GM21515 (cell line): ENCODE measurements at regions not wholly inside any gene's neighbourhood (a gene's known extent, or its start where the extent isn't known, plus 50 kb on each side); places are given as distances from the start of the nearest gene placed in this dataset.

ENCODE experiments used
- ATAC-seq: cut with Tn5 transposase; IDR thresholded peaks from one replicate; pipeline ENCODE4 v1.9.1; 2021; ENCODE audit not compliant: unreplicated experiment

DNA sequence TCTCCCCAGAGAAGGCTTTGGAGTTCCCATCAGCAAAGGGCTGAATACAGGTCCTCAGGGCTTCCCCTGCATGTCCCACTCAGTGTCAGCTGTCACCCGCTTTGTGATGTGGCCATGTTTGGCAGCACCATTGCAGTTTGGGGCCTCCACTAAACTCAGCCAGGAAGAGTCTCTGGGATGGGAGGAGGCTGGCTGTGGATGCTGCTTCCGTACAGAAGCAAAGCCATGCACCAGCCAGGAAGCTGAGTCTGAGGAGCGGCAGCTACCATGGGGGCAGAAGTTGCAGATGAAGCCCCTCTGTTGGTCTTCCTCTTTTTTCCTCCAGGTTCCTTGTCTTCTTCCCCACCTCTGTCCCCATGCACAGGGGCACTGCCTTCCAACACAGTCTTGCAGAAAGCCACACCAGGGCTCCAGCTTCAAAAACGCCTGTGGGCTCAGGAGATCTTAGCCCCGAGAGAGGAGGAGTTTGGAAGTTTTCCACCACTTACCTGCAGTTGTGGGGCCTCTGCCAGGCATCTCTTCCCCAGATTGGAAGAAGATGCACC lies 416.8 kb downstream of the NPHP4 start:
- no peak for ATAC-seq

DNA sequence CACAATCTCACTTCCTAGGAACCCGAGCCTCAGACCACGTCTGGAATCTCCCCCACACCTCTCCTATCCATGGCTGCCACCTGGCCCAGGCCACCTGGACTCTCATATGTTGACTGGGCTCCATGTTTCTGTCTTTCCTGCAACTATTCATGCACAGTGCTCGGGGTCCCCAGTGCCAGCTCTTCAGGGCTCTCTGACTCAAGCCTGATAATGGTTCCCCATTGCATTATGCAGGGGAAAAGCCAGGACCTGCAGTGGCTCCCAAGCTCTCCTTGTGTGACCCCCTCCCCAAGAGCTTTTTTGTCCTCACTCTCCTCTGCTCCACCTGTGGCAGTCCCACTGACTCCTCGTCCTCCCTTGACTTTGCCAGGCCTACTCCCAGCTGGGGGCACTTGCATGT lies 417.6 kb downstream of the NPHP4 start:
- no peak for ATAC-seq

DNA sequence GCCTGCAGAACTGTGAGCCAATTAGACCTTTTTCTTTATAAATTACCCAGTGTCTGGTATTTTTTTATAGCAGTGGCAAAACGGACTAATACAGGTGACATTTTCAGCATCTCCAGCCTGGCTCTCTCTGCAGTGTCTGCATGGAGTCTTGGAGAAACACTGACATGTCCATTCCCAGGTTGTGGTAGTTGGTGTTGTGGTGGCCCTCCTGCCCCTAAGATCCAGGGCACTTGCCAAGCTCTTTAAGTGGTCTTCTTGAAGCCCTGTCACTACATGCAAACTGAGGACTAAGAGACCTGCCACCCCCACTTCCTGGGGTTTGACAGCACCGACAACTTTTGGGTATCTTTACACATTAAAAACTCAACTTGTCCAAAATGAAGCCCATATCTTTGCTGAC lies 419.4 kb downstream of the NPHP4 start:
- no peak for ATAC-seq

DNA sequence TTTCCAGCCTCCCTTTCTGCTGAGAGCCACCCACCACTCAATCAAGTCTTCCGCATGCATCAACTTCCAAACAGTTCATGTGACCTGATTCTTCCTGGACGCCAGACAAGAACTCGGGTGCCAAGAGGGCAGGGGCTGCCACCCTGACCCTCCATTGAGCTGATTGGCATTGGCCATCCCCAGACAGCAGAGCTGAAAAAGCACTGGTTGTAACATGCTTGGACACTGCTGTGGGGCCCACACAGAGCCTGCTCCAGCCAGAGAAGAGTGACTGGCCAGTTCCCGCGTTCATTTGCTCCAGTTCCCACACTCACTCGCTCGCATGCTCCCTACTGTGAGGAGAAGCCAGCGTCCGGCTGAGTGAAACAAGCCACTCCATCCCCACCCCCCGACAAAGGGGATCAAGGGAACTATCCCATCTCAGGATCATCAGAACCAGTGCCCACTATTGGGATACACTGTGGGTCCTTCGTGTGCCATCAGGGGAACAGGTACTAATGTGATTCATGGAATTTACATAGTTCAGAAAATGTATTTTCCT lies 420.3 kb downstream of the NPHP4 start:
- no peak for ATAC-seq

DNA sequence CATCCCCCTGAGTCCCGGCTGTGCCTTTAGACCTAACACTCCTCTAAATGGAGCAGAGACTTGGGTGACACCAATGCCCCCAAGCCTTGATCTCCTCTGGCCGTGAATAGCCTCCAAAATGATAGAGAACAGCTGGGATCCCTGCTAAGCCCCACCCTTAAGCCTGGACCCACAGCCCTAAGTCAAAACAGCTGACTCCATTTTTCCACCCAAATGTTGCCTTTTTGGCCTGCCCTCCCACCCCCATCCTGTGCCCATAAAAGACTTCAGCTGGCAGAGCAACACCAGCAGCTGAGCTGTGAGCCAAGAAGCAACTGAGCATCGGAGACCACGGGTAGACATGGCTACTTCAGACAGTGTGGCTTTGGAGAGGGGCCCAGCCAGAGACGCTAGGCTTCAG lies 420.8 kb downstream of the NPHP4 start:
- no peak for ATAC-seq

DNA sequence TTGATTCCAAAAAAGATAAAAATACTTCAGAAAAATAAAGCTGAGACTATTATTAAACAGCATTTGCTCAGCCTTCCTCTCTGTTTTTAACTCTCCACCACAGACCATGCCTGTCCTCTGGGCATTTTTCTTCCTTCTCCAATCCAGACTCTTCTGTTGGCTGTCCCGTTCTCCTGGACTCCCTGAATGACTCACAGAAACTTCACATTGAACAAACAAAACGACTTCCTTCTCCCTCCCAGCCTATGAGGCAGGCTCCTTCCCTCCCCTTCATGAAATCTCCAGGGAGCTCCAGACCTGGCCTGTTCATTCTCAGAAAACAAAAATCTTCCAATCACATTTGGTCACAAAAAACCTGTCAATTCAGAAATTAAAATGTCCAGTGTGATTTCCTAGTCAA lies 421.3 kb downstream of the NPHP4 start:
- no peak for ATAC-seq

DNA sequence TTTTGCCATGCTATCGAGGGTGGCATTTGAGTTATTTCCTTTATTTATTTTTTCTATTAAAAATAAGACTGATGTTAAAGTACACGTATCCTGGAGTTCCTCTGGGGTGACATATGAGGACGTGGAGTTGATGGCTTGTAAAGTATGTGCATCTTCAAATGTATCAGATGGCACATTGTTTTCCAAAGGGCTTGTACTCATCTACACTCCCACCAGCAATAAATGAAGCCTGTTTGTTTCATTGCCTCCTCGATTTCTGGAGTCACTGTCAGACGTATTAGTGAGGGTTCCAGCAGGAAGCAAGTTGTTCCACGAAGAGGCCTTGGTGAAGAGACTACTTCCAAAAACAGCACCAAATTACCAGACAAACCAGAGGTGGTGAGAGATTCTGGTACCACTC lies 423.9 kb downstream of the NPHP4 start:
- no peak for ATAC-seq

DNA sequence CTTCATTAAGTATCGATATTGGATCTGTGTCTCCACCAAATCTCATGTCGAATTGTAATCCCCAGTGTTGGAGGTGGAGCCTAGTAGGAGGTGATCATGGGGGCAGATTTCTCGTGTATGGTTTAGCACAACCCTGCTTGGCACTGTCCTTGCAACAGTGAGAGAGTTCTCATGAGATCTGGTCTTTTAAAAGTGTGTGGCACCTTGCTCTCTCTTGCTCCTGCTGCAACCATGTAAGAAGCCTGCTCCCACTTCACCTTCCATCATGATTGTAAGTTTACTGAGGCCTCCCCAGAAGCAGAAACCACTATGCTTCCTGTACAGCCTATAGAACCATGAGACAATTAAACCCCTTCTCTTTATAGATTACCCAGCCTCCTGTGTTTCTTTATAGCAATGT lies 424.4 kb downstream of the NPHP4 start:
- no peak for ATAC-seq

DNA sequence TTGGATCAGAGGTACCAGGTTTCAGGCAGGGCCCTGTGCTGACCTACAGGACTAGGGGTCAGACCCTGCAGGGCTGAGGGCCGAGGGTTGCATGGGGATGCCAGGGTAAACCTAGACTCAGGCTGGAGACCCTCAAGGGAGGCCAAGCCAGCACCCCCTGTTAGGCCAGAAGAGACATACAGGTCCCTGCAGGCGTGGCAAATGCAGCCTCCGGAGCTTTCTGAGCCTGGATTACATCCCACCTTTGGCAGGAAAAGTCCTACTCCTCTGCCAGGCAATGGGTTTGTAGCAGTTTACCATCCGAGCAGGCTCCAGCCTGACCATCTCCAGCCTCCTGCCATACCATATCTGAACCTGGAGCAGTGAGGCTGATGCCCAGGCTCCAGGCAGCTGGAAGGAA lies 425.3 kb downstream of the NPHP4 start:
- ATAC-seq, result no peak

DNA sequence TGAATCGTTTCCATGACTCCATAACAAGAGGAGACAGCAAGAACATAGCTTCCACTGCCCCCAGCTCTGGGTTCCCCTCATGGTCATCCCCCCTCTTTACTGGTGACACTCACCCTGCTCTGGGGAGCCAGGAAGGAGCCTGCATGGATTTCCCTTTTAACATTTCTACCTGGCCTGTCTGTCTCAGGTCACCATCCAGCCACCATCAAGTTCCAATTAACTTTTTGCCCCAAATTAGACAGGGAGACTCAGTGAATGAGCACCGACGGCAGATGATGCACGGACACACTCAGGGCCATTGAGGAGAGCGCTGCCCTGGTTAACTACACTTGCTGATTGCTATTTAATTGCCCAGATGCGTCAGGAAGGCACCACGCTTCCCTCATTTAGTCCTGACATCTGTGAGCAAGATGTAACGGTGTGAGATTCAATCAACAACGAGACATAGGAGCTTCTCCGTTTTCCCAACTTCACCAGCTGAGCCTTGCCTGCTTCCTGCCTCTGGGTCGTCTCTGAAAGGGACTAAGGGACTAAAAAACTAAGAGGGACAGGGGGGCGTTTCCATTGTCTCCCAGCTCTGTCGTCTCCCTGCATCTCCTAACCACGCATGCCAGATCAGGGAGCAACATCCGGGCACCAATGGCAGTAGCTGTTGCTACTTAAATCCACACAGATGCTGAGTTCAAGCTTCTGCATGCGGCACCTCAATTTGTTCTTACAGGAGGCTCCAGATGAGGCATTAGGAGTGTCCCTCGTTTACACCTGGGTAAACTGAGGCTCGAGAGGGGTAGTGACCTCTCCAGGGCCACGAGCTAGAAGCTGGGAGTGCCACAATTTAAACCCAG lies 426.7 kb downstream of the NPHP4 start:
- no peak for ATAC-seq

DNA sequence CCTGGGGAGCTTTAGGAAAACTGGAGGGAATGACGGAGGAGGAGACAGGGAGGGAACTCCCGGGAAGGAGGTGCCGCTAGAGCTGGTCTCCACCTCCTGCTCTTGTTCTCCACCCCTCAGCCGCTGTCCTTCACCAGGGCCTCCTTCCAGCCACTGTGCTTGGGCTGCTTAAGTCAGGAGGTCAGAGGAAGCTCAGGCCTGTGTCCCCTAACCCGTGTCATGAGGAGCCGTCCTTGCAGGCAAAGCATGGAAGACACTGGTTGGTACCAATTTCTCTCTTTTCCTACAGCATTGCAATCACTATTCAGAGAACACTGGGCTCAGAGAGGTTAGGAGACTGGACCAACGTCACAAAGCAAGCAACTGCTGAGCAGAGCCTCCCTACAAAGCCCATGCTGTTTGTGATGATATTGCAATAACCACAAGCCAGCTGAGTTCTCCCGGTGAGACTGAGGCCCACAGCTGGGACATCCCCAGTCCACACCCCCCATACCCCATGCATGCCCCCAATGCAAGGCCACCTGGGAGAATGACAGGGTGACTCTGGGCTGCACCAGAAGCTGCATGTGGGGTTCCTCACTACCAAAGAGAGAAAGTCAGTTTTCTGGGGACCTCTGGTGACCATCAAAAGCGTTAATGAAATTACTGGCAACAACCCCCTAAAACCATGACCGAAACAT lies 427.5 kb downstream of the NPHP4 start:
- ATAC-seq, result no peak

DNA sequence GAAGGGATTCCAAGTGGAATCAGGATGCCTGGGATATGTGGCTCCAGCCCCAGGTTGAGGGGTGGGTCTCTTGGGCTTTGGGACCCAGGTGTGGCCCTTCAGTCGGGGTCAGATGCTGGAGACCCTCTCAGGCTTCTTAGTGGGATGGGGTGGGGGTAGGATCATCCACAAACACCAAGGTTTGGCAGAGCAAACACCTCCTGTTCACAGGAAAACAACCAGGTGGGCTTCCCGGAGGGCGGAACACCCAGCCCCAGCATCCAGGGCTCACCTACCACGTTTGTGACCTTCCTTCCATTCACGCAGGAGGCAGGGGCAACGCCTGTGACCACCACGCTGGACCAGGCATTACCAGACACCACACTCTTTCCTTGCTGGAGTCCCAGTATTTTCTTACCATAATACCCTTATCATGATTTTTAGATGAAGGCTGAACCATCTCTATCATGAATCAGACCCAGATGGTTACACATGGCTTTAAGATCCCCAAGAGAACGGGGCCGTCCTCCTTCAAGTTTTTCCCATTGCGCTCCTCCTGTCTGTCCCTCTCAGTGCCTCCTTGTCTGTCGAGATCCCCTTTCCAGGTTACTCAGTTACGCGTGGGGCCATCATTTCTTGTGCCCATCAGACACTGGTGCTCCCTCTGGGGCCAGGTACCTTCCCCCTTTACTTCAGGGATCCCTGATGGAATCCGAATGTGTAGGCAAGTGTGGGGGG lies 428.2 kb downstream of the NPHP4 start:
- ATAC-seq, result no peak

DNA sequence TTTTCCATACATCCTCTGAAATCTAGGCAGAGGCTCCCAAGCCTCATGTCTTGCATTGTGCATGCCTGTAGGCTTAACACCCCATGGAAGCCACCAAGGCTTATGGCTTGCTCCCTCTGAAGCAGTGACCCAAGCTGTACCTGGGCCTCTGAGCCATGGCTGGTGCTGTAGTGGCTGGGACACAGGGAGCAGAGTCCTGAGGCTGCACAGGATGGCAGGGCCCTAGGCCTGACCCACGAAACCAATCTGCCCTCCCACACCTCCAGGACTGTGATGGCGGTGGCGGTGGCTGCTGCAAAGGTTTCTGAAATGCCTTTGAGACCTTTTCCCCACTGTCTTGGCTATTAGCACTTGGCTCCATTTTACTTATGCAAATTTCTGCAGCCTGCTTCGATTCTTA lies 429.5 kb downstream of the NPHP4 start:
- no peak for ATAC-seq

DNA sequence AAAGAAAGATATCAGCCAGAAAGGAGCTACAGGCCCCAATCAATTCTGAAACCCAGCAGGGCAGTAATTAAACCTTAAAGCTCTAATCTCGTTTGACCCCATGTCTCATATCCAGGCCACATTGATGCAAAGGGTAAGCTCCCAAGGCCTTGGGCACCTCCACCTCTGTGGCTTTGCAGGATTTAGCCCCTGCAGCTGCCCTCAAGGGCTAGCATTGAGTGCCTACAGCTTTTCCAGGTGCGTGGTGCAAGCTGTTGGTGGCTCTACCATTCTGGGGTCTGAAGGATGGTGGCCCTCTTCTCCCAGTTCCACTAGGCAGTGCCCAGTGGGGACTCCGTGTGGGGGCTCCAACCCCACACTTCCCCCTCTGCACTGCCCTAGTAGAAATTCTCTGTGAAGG lies 429.9 kb downstream of the NPHP4 start:
- no peak for ATAC-seq

DNA sequence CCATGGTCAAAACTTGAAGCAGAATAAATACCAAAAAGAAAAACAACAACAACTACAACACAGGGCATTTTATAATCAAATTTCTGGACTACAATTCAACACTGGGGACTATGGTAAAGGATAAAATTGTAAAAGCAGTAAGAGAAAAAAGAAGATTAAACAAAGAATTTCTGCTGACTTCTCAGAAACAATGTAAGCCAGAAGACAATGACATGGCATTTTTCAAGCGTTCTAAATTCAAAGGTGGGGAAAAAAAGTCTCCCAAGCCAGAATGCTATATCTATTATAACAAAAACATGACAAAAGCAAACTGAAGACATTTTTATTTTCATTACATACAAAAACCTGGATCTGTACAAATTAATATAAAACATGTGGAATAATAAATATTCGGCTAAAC lies 433.1 kb downstream of the NPHP4 start:
- no peak for ATAC-seq

DNA sequence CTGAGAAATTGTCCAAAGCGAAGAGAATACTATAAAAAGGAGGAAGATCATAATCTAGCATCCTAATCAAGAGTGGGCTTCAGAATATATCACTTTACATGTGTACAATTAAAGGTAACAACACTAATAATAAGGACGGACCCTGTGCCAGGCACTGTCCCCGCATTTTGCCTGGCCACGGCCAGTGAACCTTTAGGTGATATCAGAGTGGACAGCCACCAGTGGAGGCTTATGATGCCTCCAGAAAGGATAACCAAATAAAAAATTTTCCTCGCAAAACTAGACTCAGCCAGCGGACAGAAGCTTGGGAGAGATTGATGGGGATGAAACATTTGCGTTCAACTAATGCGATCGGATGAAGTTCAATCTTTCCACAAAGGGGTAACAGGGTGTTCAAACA lies 436.4 kb downstream of the NPHP4 start:
- no peak for ATAC-seq

DNA sequence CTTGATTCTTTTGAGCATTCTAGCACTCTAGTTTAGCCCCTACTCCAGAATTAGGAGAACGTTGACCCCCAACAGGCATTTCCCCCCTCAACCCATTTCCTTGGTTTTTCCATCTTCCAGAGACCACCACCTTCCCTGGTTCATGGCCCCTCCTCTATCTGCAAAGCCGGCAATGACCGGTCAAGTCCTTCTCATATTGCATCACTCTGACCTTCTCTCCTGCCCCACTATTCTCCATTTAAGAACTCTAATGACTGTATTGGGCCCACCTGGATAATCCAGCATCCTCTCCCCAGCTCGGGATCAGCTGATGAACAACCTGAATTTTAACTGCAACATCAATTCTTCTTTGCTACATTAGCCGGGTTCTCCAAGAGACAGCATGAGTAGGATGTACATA lies 437.4 kb downstream of the NPHP4 start:
- no peak for ATAC-seq

DNA sequence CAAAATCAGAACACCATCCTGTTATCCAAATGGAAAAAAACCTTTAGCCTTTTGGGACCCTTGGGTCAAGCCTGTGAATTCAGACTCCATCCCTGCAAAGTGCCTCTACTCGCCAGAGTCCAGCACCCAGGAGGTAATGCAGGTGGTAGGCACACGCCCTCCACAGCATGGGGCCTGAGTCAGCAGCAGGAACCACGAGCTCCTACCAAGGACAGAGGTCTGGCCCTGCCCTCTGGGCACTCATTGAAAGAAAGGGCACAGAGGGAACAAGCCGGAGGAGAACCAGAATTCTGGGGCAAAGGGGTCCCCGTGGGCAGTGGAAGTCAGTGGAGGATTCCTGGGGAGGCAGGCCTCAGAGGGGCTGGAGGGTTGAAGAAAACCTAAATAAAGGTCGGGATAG lies 438.1 kb downstream of the NPHP4 start:
- no peak for ATAC-seq

DNA sequence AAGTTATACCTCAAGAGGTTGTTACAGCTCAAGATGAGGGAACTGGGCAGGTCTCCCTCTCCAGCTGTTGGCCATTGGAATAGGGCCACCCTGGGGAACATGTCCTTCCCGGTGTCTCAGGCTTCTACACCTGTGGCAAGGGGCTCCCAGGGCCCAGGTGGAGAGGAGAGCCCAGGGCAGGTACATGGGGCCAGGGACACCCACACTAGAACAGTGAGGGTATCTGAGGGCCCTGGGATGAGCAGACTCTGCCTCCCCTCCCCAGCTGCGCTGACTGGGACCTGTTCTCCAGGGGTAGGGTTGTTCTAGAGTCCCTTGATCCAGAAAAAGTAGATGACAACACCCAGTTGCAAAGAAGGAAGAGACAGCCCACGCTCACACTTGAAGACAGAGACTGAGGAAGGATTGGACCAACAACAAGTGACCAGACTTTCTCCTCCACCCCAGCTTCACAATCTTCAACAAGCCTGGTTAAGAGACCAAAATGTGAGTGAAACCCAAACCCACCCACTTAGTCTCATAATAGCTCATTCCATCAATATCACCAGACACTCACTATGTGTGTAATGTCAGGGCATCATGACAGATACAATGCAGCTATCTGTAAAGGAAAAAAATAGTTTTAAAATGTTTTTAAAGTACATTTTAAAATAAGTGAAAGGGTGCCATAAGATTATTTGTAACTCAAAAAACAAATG lies 439.3 kb downstream of the NPHP4 start:
- no peak for ATAC-seq

DNA sequence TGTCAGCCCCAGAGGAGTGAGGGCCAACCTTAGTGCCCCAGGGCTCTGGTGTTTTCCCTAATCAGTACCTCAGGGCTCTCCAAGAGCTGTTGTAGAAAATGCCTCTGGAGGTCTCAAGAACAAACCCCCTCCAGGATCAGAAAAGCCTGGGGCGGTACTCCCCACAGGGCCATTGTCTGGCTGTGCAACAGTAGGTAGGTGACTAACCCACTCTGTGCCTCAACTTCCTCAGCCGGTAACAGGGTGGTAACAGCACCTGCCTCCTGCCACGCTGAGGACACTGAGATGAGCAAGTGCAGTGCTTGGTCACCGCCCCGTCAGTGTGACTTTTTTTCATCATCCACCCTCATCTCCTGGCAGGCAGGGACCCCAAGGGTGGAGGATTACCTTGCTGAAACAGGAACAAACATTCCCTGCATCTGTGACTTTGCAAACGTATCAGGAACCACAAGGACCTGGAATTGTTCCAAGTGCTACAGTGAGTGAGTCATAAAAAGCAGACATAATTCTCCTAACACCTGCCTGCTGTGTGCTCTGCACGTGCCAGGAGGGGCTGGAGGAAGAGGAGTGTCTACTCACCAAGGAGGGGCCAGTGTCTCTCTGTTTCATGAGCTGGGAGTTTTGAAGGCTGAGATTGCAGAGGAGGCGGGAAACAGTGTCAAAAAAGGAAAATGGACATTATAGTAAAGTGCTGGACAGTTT lies 440.8 kb downstream of the NPHP4 start:
- no peak for ATAC-seq
